Urinary bladder (tissue), 3 donors: ENCODE measurements at regions not wholly inside any gene's neighbourhood (a gene's known extent, or its start where the extent isn't known, plus 50 kb on each side); places are given as distances from the start of the nearest gene placed in this dataset.
"Not testable (repeated sequence)": the region's sequence is repeated elsewhere in the genome, so short reads cannot be mapped to it uniquely, and the experiment has no call there.

Source experiments
- DNase-seq: peaks from one replicate; pipeline ENCODE4 v3.0.0-alpha.2; 2015; ENCODE audit errors: extremely low spot score
- H3K27ac ChIP-seq: one replicate; pipeline ENCODE4 v1.5.1; 2013; ENCODE audit warnings: low read depth, mild to moderate bottlenecking, moderate library complexity
- H3K36me3 ChIP-seq: one replicate; pipeline ENCODE4 v1.6.1; 2013; ENCODE audit warnings: mild to moderate bottlenecking, moderate library complexity; ENCODE audit not compliant: insufficient read depth
- H3K4me1 ChIP-seq: one replicate; pipeline ENCODE4 v1.6.1; 2013; ENCODE audit warnings: mild to moderate bottlenecking, moderate library complexity; ENCODE audit not compliant: insufficient read depth
- H3K4me3 ChIP-seq: one replicate; pipeline ENCODE4 v1.5.1; 2013; ENCODE audit warnings: low read depth, low read length
- WGBS: extraction: QIAGEN DNeasy Blood & Tissue Kit; methylation state at CpG from one replicate; pipeline ENCODE4 v1.1.7; 2013; 5-methylcytosine and 5-hydroxymethylcytosine counted together
- donor health status: healthy with polysubstance abuse.
- donor health status: healthy.

DNA sequence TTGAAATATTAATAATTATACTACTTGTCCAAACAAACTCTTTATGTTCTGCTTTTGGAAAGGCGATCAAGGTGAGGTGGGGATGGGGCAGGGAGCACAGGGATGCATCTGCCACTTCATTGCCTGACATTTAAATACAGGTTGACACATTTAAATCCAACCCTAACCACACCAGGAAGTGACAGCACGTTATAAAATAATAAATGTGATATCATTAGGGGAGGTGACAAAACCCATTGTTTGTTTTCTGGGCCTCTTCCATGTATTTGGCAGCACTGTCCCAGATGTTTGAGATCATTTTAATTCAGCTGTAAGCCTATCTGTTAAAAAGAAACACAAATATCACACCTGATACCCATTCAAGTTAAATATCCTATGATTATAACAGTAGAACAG is 342.4 kb upstream of the ARID1B start:
- Histone ChIP-seq H3K4me1 (no peaks in the 10 kb centered on the region), H3K36me3 (no peaks in the 10 kb centered on the region), H3K27ac (no peak overlapping the region), H3K4me3 (no peak overlapping the region)
- WGBS: 80% methylated on average over 2 of the region's 2 CpGs
- DNase-seq: no peak

DNA sequence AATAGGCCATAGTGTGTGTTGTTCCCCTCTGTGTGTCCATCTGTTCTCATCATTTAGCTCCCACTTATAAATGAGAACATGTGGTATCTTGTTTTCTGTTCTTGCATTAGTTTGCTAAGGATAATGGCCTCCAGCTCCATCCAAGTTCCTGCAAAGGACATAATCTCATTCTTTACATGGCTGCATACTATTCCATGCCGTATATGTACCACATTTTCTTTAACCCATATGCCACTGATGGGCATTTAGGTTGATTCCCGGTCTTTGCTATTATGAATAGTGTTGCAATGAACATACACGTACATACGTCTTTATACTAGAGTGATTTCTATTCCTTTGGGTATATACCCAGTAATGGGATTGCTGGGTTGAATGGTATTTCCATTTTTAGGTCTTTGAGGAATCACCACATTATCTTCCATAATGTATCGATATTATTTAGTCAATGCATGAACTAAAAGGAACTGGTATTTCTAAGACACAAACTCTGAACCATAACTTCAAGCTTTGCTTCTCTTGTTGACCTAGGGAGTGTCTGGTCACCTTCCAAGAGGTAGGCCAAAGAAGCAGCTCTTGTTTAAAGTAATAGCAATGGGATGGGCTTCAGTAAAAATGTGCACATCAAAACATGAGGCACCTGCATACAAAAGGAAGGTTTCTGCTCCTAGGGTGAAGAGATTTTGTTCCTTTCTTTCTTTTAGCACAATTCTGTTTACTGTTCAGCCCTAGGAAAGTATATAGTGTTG is 343.0 kb upstream of the ARID1B start:
- no peak for DNase-seq
- Histone ChIP-seq H3K4me1 (no peaks in the 10 kb centered on the region), H3K27ac (no peak overlapping the region), H3K4me3 (no peak overlapping the region), H3K36me3 (no peaks in the 10 kb centered on the region)
- 96% methylated on average over 5 of the region's 5 CpGs for WGBS

- DNase-seq: no peak
- Histone ChIP-seq H3K4me1 (no peaks in the 10 kb centered on the region), H3K27ac (no peak overlapping the region), H3K36me3 (no peaks in the 10 kb centered on the region), H3K4me3 (no peak overlapping the region)
- WGBS: 94% methylated on average over 3 of the region's 3 CpGs
These were observed 344.6 kb upstream of the ARID1B start for GRCh38 chr6:156432543-156432942.

DNA sequence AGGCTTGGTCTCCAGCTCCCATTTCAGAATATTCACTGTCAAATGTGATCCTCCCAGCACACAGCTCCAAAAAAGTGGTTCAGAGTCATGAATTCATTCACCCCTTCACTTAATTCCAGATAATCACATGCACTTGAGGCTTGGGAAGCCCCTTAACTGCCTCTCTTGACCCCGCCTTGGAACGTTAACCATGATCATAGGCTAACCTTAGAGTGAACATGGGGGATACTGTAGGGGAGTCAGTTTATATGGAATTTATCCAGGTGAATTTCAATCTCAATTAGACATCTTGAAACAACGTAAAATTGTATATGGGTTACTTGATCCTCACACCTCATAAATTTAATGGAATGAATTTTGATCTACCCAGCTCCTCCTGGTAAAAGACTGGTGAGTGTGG is 346.8 kb upstream of the ARID1B start:
- Histone ChIP-seq H3K36me3 (no peaks in the 10 kb centered on the region), H3K27ac (no peak overlapping the region), H3K4me3 (no peak overlapping the region), H3K4me1 (no peaks in the 10 kb centered on the region)
- 58% methylated on average over 3 of the region's 3 CpGs for WGBS
- no peak for DNase-seq

- 30% methylated on average over 2 of the region's 2 CpGs for WGBS
- Histone ChIP-seq H3K36me3 (no peaks in the 10 kb centered on the region), H3K27ac (no peak overlapping the region), H3K4me1 (no peaks in the 10 kb centered on the region), H3K4me3 (no peak overlapping the region)
- no peak for DNase-seq
These were observed 349.8 kb upstream of the ARID1B start for GRCh38 chr6:156427345-156427744.

GRCh38 chr6:156425359-156426020 is 351.7 kb upstream of the ARID1B start:
- H3K36me3 ChIP-seq: no peaks in the 10 kb centered on the region
- H3K4me1 ChIP-seq: no peaks in the 10 kb centered on the region
- no peak overlapping the region for H3K4me3 ChIP-seq
- DNase-seq: no peak
- 52% methylated on average over 6 of the region's 6 CpGs for WGBS
- no peak overlapping the region for H3K27ac ChIP-seq

GRCh38 chr6:156423829-156424228 is 353.3 kb upstream of the ARID1B start:
- 92% methylated on average over 3 of the region's 3 CpGs for WGBS
- H3K4me3 ChIP-seq: no peak overlapping the region
- no peak for DNase-seq

DNA sequence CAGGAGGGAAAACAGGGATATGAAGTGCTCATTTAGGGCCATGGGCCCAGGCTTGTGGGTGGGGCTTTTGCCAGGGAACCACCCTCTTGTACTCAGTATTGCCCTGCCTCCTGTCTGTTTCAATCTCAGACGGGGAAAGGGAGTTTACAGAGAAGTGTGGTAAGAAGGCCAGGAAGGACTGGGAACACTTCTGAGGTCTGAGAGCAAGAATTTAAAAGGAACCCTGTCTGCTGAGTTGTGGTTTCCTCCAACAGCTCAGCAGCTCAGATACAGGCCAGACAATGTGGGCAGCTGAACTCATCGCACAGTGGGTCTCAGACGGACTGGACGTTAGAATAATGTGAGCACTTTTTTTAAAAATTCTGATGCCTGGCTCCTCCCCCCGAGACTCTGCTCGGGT is 354.1 kb upstream of the ARID1B start:
- Histone ChIP-seq H3K4me3 (no peak overlapping the region), H3K27ac (no peak overlapping the region), H3K4me1 (no peaks in the 10 kb centered on the region), H3K36me3 (no peaks in the 10 kb centered on the region)
- DNase-seq: no peak
- WGBS: 86% methylated on average over 6 of the region's 6 CpGs

More at GRCh38 chr6:156423829-156424228, 353.3 kb upstream of the ARID1B start:
- Histone ChIP-seq H3K27ac (no peak overlapping the region), H3K36me3 (no peaks in the 10 kb centered on the region), H3K4me1 (no peaks in the 10 kb centered on the region)

GRCh38 chr6:156421933-156422332 is 355.2 kb upstream of the ARID1B start:
- 85% methylated on average over 2 of the region's 2 CpGs for WGBS
- H3K36me3 ChIP-seq: no peaks in the 10 kb centered on the region
- H3K4me3 ChIP-seq: no peak overlapping the region
- H3K27ac ChIP-seq: no peak overlapping the region
- no peak for DNase-seq
- H3K4me1 ChIP-seq: no peaks in the 10 kb centered on the region

GRCh38 chr6:156421301-156421700 is 355.9 kb upstream of the ARID1B start:
- not testable (repeated sequence) for H3K4me1 ChIP-seq, H3K4me3 ChIP-seq, DNase-seq, H3K36me3 ChIP-seq, H3K27ac ChIP-seq
- WGBS: 62% methylated on average over 5 of the region's 5 CpGs

DNA sequence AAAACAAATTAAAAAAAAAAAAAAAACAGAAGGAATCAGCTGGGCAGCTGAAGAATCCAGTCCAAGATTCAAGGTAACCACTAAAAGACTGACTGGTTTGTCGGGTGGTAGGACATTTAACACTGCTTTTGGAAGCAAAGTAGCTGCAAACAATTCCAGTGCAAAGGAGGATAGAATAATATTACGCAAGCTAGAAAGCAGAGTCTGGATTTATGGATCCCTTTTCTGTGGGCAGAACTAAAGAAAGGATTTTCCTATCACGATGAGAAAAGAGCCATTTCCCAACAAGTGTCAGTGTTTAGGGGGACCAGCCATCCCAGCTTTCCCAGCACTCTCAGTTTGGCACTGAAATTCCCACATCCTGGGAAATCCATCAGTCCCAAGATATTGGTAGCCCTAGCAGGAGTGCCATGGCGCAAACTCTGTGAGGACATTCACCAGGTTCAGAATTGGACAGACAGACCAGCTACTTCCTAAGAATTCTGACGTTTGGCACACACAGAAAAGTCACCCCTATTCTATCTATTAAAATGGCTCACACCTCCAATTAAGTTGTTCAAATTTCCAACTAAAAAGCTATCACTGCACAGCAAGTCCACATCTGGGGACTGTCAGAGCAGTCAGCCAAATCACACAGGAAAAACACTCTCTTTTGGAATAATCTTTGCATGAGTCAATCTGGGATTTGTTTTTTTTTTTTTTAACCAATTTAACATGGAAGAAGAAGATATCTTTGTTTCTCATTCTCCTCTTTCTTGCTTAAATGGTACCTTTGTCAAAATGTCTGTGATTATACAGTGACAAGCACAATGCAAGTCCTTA is 356.8 kb upstream of the ARID1B start:
- Histone ChIP-seq H3K4me1 (no peaks in the 10 kb centered on the region), H3K27ac (no peak overlapping the region), H3K4me3 (no peak overlapping the region), H3K36me3 (no peaks in the 10 kb centered on the region)
- DNase-seq: no peak
- WGBS: 70% methylated on average over 5 of the region's 5 CpGs

- no peaks in the 10 kb centered on the region for H3K4me1 ChIP-seq
- no peak for DNase-seq
- H3K27ac ChIP-seq: no peak overlapping the region
- WGBS: 89% methylated on average over 2 of the region's 2 CpGs
- no peak overlapping the region for H3K4me3 ChIP-seq
- H3K36me3 ChIP-seq: no peaks in the 10 kb centered on the region
These were observed 357.6 kb upstream of the ARID1B start for GRCh38 chr6:156419594-156419993.

- DNase-seq: no peak
- 89% methylated on average over 1 of the region's 1 CpG for WGBS
- no peak overlapping the region for H3K27ac ChIP-seq
- no peak overlapping the region for H3K4me3 ChIP-seq
- no peaks in the 10 kb centered on the region for H3K36me3 ChIP-seq
- no peaks in the 10 kb centered on the region for H3K4me1 ChIP-seq
These were observed 358.9 kb upstream of the ARID1B start for GRCh38 chr6:156418253-156418652.

DNA sequence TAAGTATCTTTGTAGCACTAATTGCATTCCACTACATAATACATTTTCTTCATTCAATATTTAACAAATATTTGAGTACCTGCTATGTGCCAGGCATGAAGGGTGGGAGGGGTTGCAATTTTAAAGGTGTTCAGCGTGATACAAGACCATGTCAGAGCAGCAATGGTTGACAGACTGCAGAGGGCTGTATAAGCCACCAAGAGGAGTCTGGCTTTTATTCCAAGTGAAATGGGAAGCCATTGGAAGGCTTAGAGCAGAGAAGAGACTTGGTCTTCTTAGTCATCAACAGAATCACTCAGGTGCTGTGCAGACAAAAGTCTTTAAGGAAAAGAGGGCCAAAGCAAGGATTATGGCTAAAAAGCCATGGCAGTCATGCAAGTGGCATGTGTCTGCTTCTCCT is 360.8 kb upstream of the ARID1B start:
- WGBS: 93% methylated on average over 1 of the region's 1 CpG
- no peak overlapping the region for H3K4me3 ChIP-seq
- DNase-seq: no peak
- no peak overlapping the region for H3K27ac ChIP-seq
- H3K36me3 ChIP-seq: no peaks in the 10 kb centered on the region
- H3K4me1 ChIP-seq: no peaks in the 10 kb centered on the region
